ENCODE measurements at regions not wholly inside any gene's neighbourhood (a gene's known extent, or its start where the extent isn't known, plus 50 kb on each side); places are given as distances from the start of the nearest gene placed in this dataset.

- TF ChIP-seq CTCF (IDR thresholded peaks at IDR 0.05) = no peak
- no peak for TF ChIP-seq POLR2A (IDR thresholded peaks at IDR 0.05)
Observed at GRCh38 chr6:133730881-133731280, 158.0 kb upstream of the TCF21 start.

All from tibial nerve (tissue), 3 donors.